Body of pancreas (tissue), 4 donors: ENCODE measurements at regions not wholly inside any gene's neighbourhood (a gene's known extent, or its start where the extent isn't known, plus 50 kb on each side); places are given as distances from the start of the nearest gene placed in this dataset.

Experiments
- CTCF ChIP-seq, 7 experiments: fragments of 450-650 bp in 4 of 7; fragments of 200-600 bp in 3 of 7; sonication (generic) in 3 of 7; IDR thresholded peaks; one replicate each; pipeline ENCODE4 v1.5.1; 2016 to 2019; ENCODE audit warnings: antibody characterized with exemption in 7 of 7
- POLR2A ChIP-seq, 3 donors: fragments of 450-650 bp; IDR thresholded peaks; one replicate each; pipeline ENCODE4 v1.6.1; 2016; ENCODE audit warnings: antibody characterized with exemption in 3 of 3, mild to moderate bottlenecking in 2 of 3

GRCh38 chr18:50472941-50473340, 86.9 kb upstream of the MAPK4 start:
- no peak for TF ChIP-seq CTCF (IDR thresholded peaks at IDR 0.05)
- TF ChIP-seq POLR2A (IDR thresholded peaks at IDR 0.05): no peak
